H1 (cell line): ENCODE measurements at regions not wholly inside any gene's neighbourhood (a gene's known extent, or its start where the extent isn't known, plus 50 kb on each side); places are given as distances from the start of the nearest gene placed in this dataset.

Experiments used
- ASH2L ChIP-seq: fragments of 200-600, 300-600 bp; sonication (generic); IDR thresholded peaks from one replicate; pipeline ENCODE4 v1.7.1; 2017; ENCODE audit warnings: low read length
- SRF ChIP-seq: IDR thresholded peaks from 2 replicates; pipeline ENCODE4 v1.6.1; 2011; ENCODE audit warnings: mild to moderate bottlenecking, low read depth, low read length, moderate library complexity

- no peak for TF ChIP-seq ASH2L
- TF ChIP-seq SRF = no peak
Measured at GRCh38 chr4:165682611-165683010, 190.4 kb upstream of the TLL1 start (continued).
